ENCODE measurements at regions not wholly inside any gene's neighbourhood (a gene's known extent, or its start where the extent isn't known, plus 50 kb on each side); places are given as distances from the start of the nearest gene placed in this dataset.

GRCh38 chr2:9060819-9061218 is 57.3 kb upstream of the MBOAT2 start:
- Mint-ChIP-seq H3K36me3 (no peaks in the 10 kb centered on the region), H3K27me3 (peaks cover 25 to 27% of the 10 kb centered on the region in 2 donors), H3K4me3 (no peak overlapping the region), H3K4me1 (peaks cover 0 to 2% (median under 1%) of the 10 kb centered on the region in 3 donors), H3K9me3 (peaks cover 5 to 18% (median 13%) of the 10 kb centered on the region in 3 donors), H3K27ac (no peak overlapping the region)
- no peaks in the 10 kb centered on the region for H3K4me1 ChIP-seq (ENCODE audit: control insufficient read depth in 1 of 2, extremely low read depth in 1 of 2, insufficient read depth in 2 of 2, low read length in 2 of 2)
- ATAC-seq (replicated peaks in 1 of 4) = no peak
- no peaks in the 10 kb centered on the region for H3K36me3 ChIP-seq (ENCODE audit: control insufficient read depth in 2 of 2, extremely low read depth in 1 of 2, insufficient read depth in 1 of 2, low read length in 1 of 2)
- 94% methylated on average over 3 of the region's 4 CpGs for WGBS (ENCODE audit: insufficient coverage)
- ChIA-PET POLR2A (no interaction called here), CTCF (no interaction called here)
- peaks cover 0 to 10% of the 10 kb centered on the region in 2 experiments for H3K27me3 ChIP-seq (replicated peaks in 1 of 2; ENCODE audit: control insufficient read depth in 2 of 2, extremely low read depth in 1 of 2, insufficient read depth in 2 of 2, low read length in 1 of 2)
- H3K9me3 ChIP-seq = no peaks in the 10 kb centered on the region
- no peak overlapping the region for H3K4me3 ChIP-seq (ENCODE audit: control insufficient read depth in 1 of 2, extremely low read depth in 1 of 2, low read length in 1 of 2)
- DNase-seq = no peak
- no peak overlapping the region for H3K27ac ChIP-seq (ENCODE audit: low read length)

- Histone ChIP-seq H3K27ac (ENCODE audit: low read length) (no peak overlapping the region), H3K4me3 (ENCODE audit: control insufficient read depth in 1 of 2, extremely low read depth in 1 of 2, low read length in 1 of 2) (no peak overlapping the region), H3K9me3 (no peaks in the 10 kb centered on the region), H3K36me3 (ENCODE audit: control insufficient read depth in 2 of 2, extremely low read depth in 1 of 2, insufficient read depth in 1 of 2, low read length in 1 of 2) (no peaks in the 10 kb centered on the region), H3K27me3 (replicated peaks in 1 of 2; ENCODE audit: control insufficient read depth in 2 of 2, extremely low read depth in 1 of 2, insufficient read depth in 2 of 2, low read length in 1 of 2) (peaks cover 0 to 7% of the 10 kb centered on the region in 2 experiments), H3K4me1 (ENCODE audit: control insufficient read depth in 1 of 2, extremely low read depth in 1 of 2, insufficient read depth in 2 of 2, low read length in 2 of 2) (peaks cover 4 to 5% of the 10 kb centered on the region in 2 experiments)
- POLR2A ChIA-PET = no interaction called here
- H3K36me3 Mint-ChIP-seq = no peaks in the 10 kb centered on the region
- CTCF ChIA-PET = no interaction called here
- peaks cover 2 to 4% (median 4%) of the 10 kb centered on the region in 3 donors for H3K9me3 Mint-ChIP-seq
- peaks cover 20 to 22% of the 10 kb centered on the region in 2 donors for H3K27me3 Mint-ChIP-seq
- H3K27ac Mint-ChIP-seq = no peak overlapping the region
- H3K4me1 Mint-ChIP-seq = peaks cover 9 to 14% (median 10%) of the 10 kb centered on the region in 3 donors
- no CpG with 5 or more reads among the region's 9 CpGs for whole genome bisulfite sequencing (ENCODE audit: insufficient coverage)
- no peak for ATAC-seq (replicated peaks in 1 of 4)
- DNase-seq = no peak
- no peak overlapping the region for H3K4me3 Mint-ChIP-seq
Measured at GRCh38 chr2:9057939-9058761, 54.7 kb upstream of the MBOAT2 start.

- ATAC-seq (replicated peaks in 1 of 4) (no peak), DNase-seq (no peak)
- Histone ChIP-seq H3K4me1 (ENCODE audit: control insufficient read depth in 1 of 2, extremely low read depth in 1 of 2, insufficient read depth in 2 of 2, low read length in 2 of 2) (peaks cover 5 to 6% of the 10 kb centered on the region in 2 experiments), H3K9me3 (no peaks in the 10 kb centered on the region), H3K36me3 (ENCODE audit: control insufficient read depth in 2 of 2, extremely low read depth in 1 of 2, insufficient read depth in 1 of 2, low read length in 1 of 2) (no peaks in the 10 kb centered on the region), H3K27me3 (replicated peaks in 1 of 2; ENCODE audit: control insufficient read depth in 2 of 2, extremely low read depth in 1 of 2, insufficient read depth in 2 of 2, low read length in 1 of 2) (no peaks in the 10 kb centered on the region), H3K4me3 (ENCODE audit: control insufficient read depth in 1 of 2, extremely low read depth in 1 of 2, low read length in 1 of 2) (no peak overlapping the region), H3K27ac (ENCODE audit: low read length) (no peak overlapping the region)
- no peaks in the 10 kb centered on the region for H3K36me3 Mint-ChIP-seq
- H3K27ac Mint-ChIP-seq = peak overlapping the region in 1 of 2 donors; percentile 24
- peaks cover 2 to 4% (median 4%) of the 10 kb centered on the region in 3 donors for H3K9me3 Mint-ChIP-seq
- peaks cover 9 to 14% (median 10%) of the 10 kb centered on the region in 3 donors for H3K4me1 Mint-ChIP-seq
- ChIA-PET CTCF (no interaction called here), POLR2A (no interaction called here)
- no peak overlapping the region for H3K4me3 Mint-ChIP-seq
- peaks cover 13% of the 10 kb centered on the region in 2 donors for H3K27me3 Mint-ChIP-seq
- 50% methylated on average over 2 of the region's 4 CpGs for WGBS (ENCODE audit: insufficient coverage)
Measured at GRCh38 chr2:9055471-9055870, 52.0 kb upstream of the MBOAT2 start.

GRCh38 chr2:9053534-9053931 is 50.0 kb upstream of the MBOAT2 start:
- CTCF ChIA-PET = no interaction called here
- Mint-ChIP-seq H3K36me3 (no peaks in the 10 kb centered on the region), H3K4me1 (peaks cover 9 to 16% (median 10%) of the 10 kb centered on the region in 3 donors), H3K9me3 (peaks cover 2 to 4% (median 4%) of the 10 kb centered on the region in 3 donors), H3K27me3 (peaks cover 4 to 7% of the 10 kb centered on the region in 2 donors), H3K27ac (no peak overlapping the region), H3K4me3 (no peak overlapping the region)
- H3K4me3 ChIP-seq (ENCODE audit: control insufficient read depth in 1 of 2, extremely low read depth in 1 of 2, low read length in 1 of 2) = no peak overlapping the region
- no peaks in the 10 kb centered on the region for H3K9me3 ChIP-seq
- POLR2A ChIA-PET = no interaction called here
- DNase-seq (no peak), ATAC-seq (replicated peaks in 1 of 4) (no peak)
- no peak overlapping the region for H3K27ac ChIP-seq (ENCODE audit: low read length)
- no peaks in the 10 kb centered on the region for H3K36me3 ChIP-seq (ENCODE audit: control insufficient read depth in 2 of 2, extremely low read depth in 1 of 2, insufficient read depth in 1 of 2, low read length in 1 of 2)
- 91% methylated on average over 2 of the region's 2 CpGs for WGBS (ENCODE audit: insufficient coverage)
- H3K27me3 ChIP-seq (replicated peaks in 1 of 2; ENCODE audit: control insufficient read depth in 2 of 2, extremely low read depth in 1 of 2, insufficient read depth in 2 of 2, low read length in 1 of 2) = no peaks in the 10 kb centered on the region
- peaks cover 5 to 6% of the 10 kb centered on the region in 2 experiments for H3K4me1 ChIP-seq (ENCODE audit: control insufficient read depth in 1 of 2, extremely low read depth in 1 of 2, insufficient read depth in 2 of 2, low read length in 2 of 2)
